ENCODE measurements at regions not wholly inside any gene's neighbourhood (a gene's known extent, or its start where the extent isn't known, plus 50 kb on each side); places are given as distances from the start of the nearest gene placed in this dataset.

DNA sequence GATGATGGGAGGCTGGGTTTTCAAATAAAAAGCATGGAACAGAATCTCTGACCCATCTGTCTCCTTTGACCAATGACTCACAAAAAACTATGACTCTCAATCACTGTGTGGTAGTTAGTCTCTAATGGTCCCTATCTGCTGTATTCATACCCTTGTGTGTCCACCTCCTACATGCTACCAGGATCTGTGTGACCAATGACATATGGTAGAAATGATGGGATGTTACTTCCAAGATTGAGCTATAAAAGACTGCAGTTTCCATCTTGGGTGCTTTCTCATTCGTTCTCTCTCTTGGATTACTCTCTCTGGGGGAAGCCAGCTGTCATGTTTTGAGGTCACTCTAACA lies 144.7 kb upstream of the BTG1 start:
- no peak for DNase-seq
- no peak overlapping the region for H3K27ac ChIP-seq
- H3K27me3 ChIP-seq, result no peaks in the 10 kb centered on the region
- H3K4me3 ChIP-seq, result no peak overlapping the region
- peaks cover 0 to 7% (median 0%) of the 10 kb centered on the region in 12 donors for H3K4me1 ChIP-seq
- intact Hi-C loops (cut with DNase I), result no loop called here
- H3K36me3 ChIP-seq, result no peaks in the 10 kb centered on the region
- H3K9me3 ChIP-seq, result no peaks in the 10 kb centered on the region
- TF ChIP-seq, protein P1, sequence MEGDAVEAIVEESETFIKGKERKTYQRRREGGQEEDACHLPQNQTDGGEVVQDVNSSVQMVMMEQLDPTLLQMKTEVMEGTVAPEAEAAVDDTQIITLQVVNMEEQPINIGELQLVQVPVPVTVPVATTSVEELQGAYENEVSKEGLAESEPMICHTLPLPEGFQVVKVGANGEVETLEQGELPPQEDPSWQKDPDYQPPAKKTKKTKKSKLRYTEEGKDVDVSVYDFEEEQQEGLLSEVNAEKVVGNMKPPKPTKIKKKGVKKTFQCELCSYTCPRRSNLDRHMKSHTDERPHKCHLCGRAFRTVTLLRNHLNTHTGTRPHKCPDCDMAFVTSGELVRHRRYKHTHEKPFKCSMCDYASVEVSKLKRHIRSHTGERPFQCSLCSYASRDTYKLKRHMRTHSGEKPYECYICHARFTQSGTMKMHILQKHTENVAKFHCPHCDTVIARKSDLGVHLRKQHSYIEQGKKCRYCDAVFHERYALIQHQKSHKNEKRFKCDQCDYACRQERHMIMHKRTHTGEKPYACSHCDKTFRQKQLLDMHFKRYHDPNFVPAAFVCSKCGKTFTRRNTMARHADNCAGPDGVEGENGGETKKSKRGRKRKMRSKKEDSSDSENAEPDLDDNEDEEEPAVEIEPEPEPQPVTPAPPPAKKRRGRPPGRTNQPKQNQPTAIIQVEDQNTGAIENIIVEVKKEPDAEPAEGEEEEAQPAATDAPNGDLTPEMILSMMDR (IDR thresholded peaks at IDR 0.05), result no peak
- TF ChIP-seq POLR2A (IDR thresholded peaks at IDR 0.05), result no peak
- 73 to 93% (median 90%) methylated on average over 1 of the region's 1 CpG for WGBS, 4 donors
- ATAC-seq, result no peak

DNA sequence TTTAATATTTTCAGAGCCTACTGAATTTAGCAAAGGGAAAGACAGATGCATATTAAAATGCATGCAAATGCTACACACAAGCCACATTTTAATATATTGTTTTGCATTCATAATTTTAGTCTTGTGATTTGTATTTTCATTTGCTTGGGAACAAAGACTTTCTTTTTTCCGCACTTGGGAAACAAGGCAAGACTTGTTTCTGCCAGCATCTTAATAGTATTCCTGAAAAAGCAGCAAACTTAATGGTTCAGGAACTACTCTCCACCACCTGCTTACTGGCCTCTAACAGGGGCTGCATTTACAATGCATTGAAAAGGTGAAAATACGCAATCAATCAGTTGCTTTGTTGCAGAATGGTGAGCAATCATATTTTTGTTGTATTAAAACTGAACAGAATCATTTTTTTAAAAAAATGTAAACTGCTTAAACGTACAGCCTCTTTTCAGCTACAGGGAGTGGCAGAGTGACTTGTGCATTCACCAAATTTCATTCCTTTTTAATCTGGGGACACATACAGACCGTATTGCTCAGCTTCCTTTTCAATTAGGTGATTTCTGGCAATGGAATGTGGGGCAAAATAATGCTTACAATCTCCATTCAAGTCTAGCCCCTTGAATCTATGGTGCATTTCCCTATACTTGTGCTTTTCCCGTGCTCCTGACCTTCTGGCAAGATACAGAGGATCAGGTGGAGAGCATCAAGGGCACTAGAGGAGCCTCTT lies 144.1 kb upstream of the BTG1 start:
- peak overlapping the region in 1 of 12 donors; percentile 14 for H3K27ac ChIP-seq
- H3K27me3 ChIP-seq, result no peaks in the 10 kb centered on the region
- no peak for DNase-seq
- intact Hi-C loops (cut with DNase I), result no loop called here
- no peak for ATAC-seq
- TF ChIP-seq, protein P1 (IDR thresholded peaks at IDR 0.05), result no peak
- TF ChIP-seq POLR2A (IDR thresholded peaks at IDR 0.05), result no peak
- WGBS, 4 donors, result 85 to 92% (median 87%) methylated on average over 5 of the region's 5 CpGs
- H3K4me1 ChIP-seq, result peaks cover 0 to 7% (median 0%) of the 10 kb centered on the region in 12 donors
- no peaks in the 10 kb centered on the region for H3K9me3 ChIP-seq
- H3K4me3 ChIP-seq, result no peak overlapping the region
- no peaks in the 10 kb centered on the region for H3K36me3 ChIP-seq

DNA sequence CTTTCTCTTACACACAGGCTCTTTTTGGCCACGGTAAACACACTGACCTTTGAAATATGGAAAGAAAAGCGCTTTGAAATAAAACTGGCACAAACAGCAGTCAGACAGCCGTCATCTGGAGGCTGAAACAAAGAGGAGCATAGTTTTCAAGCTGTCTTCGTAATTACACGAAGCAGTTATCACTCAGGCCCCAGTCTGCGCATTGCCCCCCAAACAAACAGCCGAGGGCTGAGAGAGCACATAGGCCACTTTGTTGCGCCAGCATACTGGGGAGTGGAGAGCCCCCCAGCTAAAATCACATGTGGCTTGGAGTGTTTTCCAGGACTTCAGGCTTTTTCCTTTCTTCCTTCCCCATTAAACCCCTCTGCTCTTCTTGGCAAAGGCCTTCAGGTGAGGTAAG lies 142.9 kb upstream of the BTG1 start:
- peak overlapping the region in 4 of 12 donors; percentile 9 to 46 (median 22) for H3K27ac ChIP-seq

DNA sequence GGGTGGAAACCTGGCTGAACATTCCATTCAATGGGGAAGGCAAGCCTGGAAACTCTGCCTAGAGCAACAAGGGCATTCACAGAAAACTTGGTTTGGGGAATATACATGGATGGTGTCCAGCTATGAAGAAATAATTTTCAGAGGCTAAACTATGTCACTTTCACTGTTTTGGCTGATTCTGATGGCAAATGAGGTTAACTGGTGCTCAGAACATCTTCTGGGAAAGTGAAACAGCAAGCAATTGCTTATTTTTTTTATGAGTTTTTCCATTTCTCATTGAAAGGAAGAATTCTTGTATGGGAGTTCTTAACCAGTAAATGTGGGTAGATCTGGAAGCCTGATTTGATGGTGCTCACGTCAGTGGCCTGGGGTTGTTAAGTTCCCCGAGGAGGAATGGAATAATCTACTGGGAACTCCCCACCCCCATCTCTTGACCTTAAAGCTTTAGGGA lies 132.8 kb upstream of the BTG1 start:
- intact Hi-C loops (cut with DNase I), result no loop called here
- no peaks in the 10 kb centered on the region for H3K9me3 ChIP-seq
- DNase-seq (peak in 1 of 5 donors; percentile 34), ATAC-seq (peak; percentile 40 to 88 (median 84))
- no peak for TF ChIP-seq POLR2A (IDR thresholded peaks at IDR 0.05)
- TF ChIP-seq, protein P1 (IDR thresholded peaks at IDR 0.05), result no peak
- H3K27ac ChIP-seq, result peak overlapping the region in 11 of 12 donors; percentile 26 to 81 (median 50)
- no peak overlapping the region for H3K4me3 ChIP-seq
- no peaks in the 10 kb centered on the region for H3K36me3 ChIP-seq
- H3K27me3 ChIP-seq, result no peaks in the 10 kb centered on the region
- H3K4me1 ChIP-seq, result peaks cover 0 to 18% (median 0%) of the 10 kb centered on the region in 12 donors
- 53 to 76% (median 63%) methylated on average over 2 of the region's 2 CpGs for WGBS, 4 donors

More for the DNA sequence above, 142.9 kb upstream of the BTG1 start:
- intact Hi-C loops (cut with DNase I), result no loop called here
- no peak overlapping the region for H3K4me3 ChIP-seq
- no peaks in the 10 kb centered on the region for H3K9me3 ChIP-seq
- peaks cover 0 to 7% (median 0%) of the 10 kb centered on the region in 12 donors for H3K4me1 ChIP-seq
- ATAC-seq, result peak in 3 of 4 donors; percentile 54 to 75 (median 73)
- TF ChIP-seq, protein P1 (IDR thresholded peaks at IDR 0.05), result no peak
- DNase-seq, result peak in 1 of 5 donors; percentile 31
- H3K36me3 ChIP-seq, result no peaks in the 10 kb centered on the region
- H3K27me3 ChIP-seq, result no peaks in the 10 kb centered on the region
- 77 to 89% (median 87%) methylated on average over 8 of the region's 8 CpGs for WGBS, 4 donors

All from heart left ventricle (tissue), 16 donors.